A673 (cell line): ENCODE measurements at regions not wholly inside any gene's neighbourhood (a gene's known extent, or its start where the extent isn't known, plus 50 kb on each side); places are given as distances from the start of the nearest gene placed in this dataset.

ENCODE experiments used
- BruUV-seq: library from RNA; stranded (reverse); fragments of 400-500 nt; replicated peaks from 2 replicates; lab custom pipeline; 2021; lab: Mats Ljungman, UMichigan
- CTCF ChIA-PET: fragments of 300-600 bp; sonication (Branson Sonifier 250); formaldehyde crosslinking; loops from one replicate; lab custom pipeline; 2022; ENCODE audit warnings: antibody characterized with exemption; lab: Charles Lee
- POLR2A ChIA-PET: fragments of 300-600 bp; sonication (Branson Sonifier 250); formaldehyde crosslinking; loops from one replicate; lab custom pipeline; 2022; ENCODE audit warnings: antibody characterized with exemption; ENCODE audit not compliant: low non-redundant PET; lab: Charles Lee
- DNase-seq: peaks from one replicate; pipeline ENCODE4 v3.0.0-alpha.2; 2015; ENCODE audit warnings: low spot score
- H3K27ac ChIP-seq: fragments of 200-600 bp; sonication (generic); 2 replicates; pipeline ENCODE4 v1.5.1; 2016; ENCODE audit warnings: mixed run types, low read depth, mild to moderate bottlenecking, mixed read lengths, antibody characterized with exemption, low read length; ENCODE audit not compliant: poor library complexity, severe bottlenecking
- H3K27me3 ChIP-seq: fragments of 200-600 bp; sonication (generic); replicated peaks from 2 replicates; pipeline ENCODE4 v1.6.1; 2017; ENCODE audit warnings: mixed run types, low read depth, mild to moderate bottlenecking, mixed read lengths, antibody characterized with exemption, low read length; ENCODE audit not compliant: insufficient read depth, poor library complexity
- H3K36me3 ChIP-seq: fragments of 200-600 bp; sonication (generic); 2 replicates; pipeline ENCODE4 v1.6.1; 2016; ENCODE audit warnings: mixed run types, mild to moderate bottlenecking, mixed read lengths, antibody characterized with exemption, low read length; ENCODE audit not compliant: insufficient read depth, poor library complexity, severe bottlenecking
- H3K4me1 ChIP-seq: fragments of 200-600 bp; sonication (generic); 2 replicates; pipeline ENCODE4 v1.6.1; 2017; ENCODE audit warnings: mixed run types, mild to moderate bottlenecking, mixed read lengths, antibody characterized with exemption, low read length; ENCODE audit not compliant: insufficient read depth, poor library complexity, severe bottlenecking
- H3K4me3 ChIP-seq: fragments of 200-600 bp; sonication (generic); 2 replicates; pipeline ENCODE4 v1.5.1; 2016; ENCODE audit warnings: low read depth, mixed run types, mild to moderate bottlenecking, mixed read lengths, low read length; ENCODE audit not compliant: poor library complexity, severe bottlenecking
- H3K9me3 ChIP-seq: fragments of 200-600 bp; sonication (generic); 2 replicates; pipeline ENCODE4 v1.6.1; 2016; ENCODE audit warnings: mixed run types, low read depth, mild to moderate bottlenecking, mixed read lengths, antibody characterized with exemption, low read length; ENCODE audit not compliant: poor library complexity, severe bottlenecking
- EZH2 ChIP-seq: fragments of 200-600 bp; sonication (generic); IDR thresholded peaks from 2 replicates; pipeline ENCODE4 v1.6.1; 2017; ENCODE audit warnings: borderline replicate concordance, low read depth, mild to moderate bottlenecking, mixed read lengths, antibody characterized with exemption, low read length; ENCODE audit not compliant: poor library complexity, severe bottlenecking
- intact Hi-C: fragments of 100-400 bp; cut with micrococcal nuclease; formaldehyde crosslinking; loops from one replicate; pipeline ENCODE4 v1.10.0; 2022; ENCODE audit not compliant: unreplicated experiment
- TF ChIP-seq, protein P1 (sequence below): fragments of 300-800, 200-600 bp; sonication (generic); conservative IDR thresholded peaks from 2 replicates; pipeline ENCODE4 v1.5.1; 2017; ENCODE audit warnings: low read depth, mild to moderate bottlenecking, antibody characterized with exemption, low read length, moderate library complexity, mixed read lengths

DNA sequence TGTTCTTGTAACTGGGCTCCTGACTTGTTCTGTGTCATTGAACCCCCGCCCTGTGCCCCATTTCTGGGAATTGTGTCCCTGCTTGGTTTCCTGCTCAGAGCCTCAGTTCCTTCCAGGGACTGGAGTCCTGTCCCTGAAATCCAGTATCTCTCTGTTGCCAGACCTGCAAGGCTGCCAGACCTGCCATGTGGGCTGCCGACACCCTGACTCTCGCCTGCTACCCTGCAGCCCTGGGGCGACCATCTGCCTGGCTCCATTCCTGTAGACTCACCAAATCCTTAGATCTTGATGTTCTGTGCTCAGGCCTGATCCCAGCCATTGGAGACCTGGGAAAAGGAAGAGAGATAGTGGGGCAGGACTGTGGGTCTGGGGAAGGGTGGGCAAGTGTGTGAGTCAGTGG is 383.3 kb upstream of the PROX1 start:
- Histone ChIP-seq H3K4me1 (no peaks in the 10 kb centered on the region), H3K36me3 (no peaks in the 10 kb centered on the region), H3K27me3 (peaks cover 24% of the 10 kb centered on the region), H3K27ac (no peak overlapping the region), H3K4me3 (no peak overlapping the region), H3K9me3 (no peaks in the 10 kb centered on the region)
- ChIA-PET POLR2A (no interaction called here), CTCF (no interaction called here)
- intact Hi-C loops, result no loop called here
- BruUV-seq, result no TSS peak
- DNase-seq, result no peak
- TF ChIP-seq, protein P1, sequence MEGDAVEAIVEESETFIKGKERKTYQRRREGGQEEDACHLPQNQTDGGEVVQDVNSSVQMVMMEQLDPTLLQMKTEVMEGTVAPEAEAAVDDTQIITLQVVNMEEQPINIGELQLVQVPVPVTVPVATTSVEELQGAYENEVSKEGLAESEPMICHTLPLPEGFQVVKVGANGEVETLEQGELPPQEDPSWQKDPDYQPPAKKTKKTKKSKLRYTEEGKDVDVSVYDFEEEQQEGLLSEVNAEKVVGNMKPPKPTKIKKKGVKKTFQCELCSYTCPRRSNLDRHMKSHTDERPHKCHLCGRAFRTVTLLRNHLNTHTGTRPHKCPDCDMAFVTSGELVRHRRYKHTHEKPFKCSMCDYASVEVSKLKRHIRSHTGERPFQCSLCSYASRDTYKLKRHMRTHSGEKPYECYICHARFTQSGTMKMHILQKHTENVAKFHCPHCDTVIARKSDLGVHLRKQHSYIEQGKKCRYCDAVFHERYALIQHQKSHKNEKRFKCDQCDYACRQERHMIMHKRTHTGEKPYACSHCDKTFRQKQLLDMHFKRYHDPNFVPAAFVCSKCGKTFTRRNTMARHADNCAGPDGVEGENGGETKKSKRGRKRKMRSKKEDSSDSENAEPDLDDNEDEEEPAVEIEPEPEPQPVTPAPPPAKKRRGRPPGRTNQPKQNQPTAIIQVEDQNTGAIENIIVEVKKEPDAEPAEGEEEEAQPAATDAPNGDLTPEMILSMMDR, result no peak
- TF ChIP-seq EZH2, result no peak

GRCh38 chr1:213605732-213606131 is 382.0 kb upstream of the PROX1 start:
- POLR2A ChIA-PET, result no interaction called here
- H3K27me3 ChIP-seq, result peaks cover 36% of the 10 kb centered on the region
- no peak overlapping the region for H3K4me3 ChIP-seq
- H3K9me3 ChIP-seq, result no peaks in the 10 kb centered on the region
- DNase-seq, result no peak
- intact Hi-C loops, result no loop called here
- no TSS peak for BruUV-seq
- no peaks in the 10 kb centered on the region for H3K4me1 ChIP-seq
- CTCF ChIA-PET, result no interaction called here
- no peaks in the 10 kb centered on the region for H3K36me3 ChIP-seq
- H3K27ac ChIP-seq, result no peak overlapping the region
- TF ChIP-seq EZH2, result no peak
- TF ChIP-seq, protein P1, result no peak

DNA sequence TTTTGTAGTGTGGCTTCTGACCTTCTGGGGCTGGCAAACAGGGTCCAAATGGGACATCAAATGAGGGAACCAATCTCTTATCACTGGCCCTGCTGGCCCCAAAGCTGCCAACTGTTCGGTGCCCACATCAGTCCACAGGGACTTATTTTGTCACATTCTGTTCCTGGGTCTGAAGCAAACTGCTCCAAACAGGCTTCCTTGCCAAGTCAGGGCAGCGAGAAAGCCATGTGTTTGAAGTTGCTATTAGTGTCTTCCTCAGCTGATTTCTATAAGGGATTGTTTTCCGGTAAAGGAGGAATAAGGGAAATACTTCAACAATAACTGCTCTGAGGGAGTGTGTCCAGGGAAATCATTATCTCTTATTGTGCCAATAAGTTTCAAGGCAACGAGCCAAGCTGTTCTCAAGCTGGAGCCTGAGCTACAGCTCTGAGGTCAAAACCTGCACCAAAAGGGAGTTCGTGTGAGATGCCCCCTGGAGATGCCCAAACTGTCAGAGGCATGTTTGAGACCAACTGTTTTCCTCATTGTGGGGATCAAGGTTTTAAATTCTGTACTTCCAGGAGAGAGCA is 381.4 kb upstream of the PROX1 start:
- intact Hi-C loops, result no loop called here
- ChIA-PET CTCF (no interaction called here), POLR2A (no interaction called here)
- BruUV-seq, result no TSS peak
- H3K4me3 ChIP-seq, result no peak overlapping the region
- H3K4me1 ChIP-seq, result no peaks in the 10 kb centered on the region
- no peak overlapping the region for H3K27ac ChIP-seq
- H3K36me3 ChIP-seq, result no peaks in the 10 kb centered on the region
- no peak for DNase-seq
- no peaks in the 10 kb centered on the region for H3K9me3 ChIP-seq
- H3K27me3 ChIP-seq, result peaks cover 42% of the 10 kb centered on the region
- TF ChIP-seq, protein P1, result no peak
- no peak for TF ChIP-seq EZH2
